Femur (tissue), 1 donor: ENCODE measurements at regions not wholly inside any gene's neighbourhood (a gene's known extent, or its start where the extent isn't known, plus 50 kb on each side); places are given as distances from the start of the nearest gene placed in this dataset.
"Not testable (repeated sequence)": the region's sequence is repeated elsewhere in the genome, so short reads cannot be mapped to it uniquely, and the experiment has no call there.

Experiments used
- DNase-seq: peaks from one replicate; pipeline ENCODE4 v3.0.0-alpha.2; 2017

DNA sequence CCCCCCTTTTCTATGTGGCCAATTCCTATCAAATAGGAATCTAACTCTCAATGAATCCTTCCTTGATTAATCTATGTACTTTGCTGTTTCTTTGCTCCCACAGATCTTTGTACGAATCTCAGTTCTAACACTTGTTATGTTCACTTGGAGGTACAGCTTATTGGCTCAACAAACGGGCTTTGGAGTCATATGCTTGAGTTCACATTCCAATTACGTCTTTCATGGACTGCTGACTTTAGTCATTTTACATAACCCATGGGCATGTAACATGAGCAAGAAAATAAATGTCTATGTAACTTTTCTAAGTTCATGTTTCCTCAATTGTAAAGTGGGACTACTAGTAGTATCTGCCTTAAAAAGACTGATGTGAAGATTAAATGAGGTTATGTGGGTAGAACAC is 123.2 kb upstream of the TBC1D5 start:
- DNase-seq = no peak

DNA sequence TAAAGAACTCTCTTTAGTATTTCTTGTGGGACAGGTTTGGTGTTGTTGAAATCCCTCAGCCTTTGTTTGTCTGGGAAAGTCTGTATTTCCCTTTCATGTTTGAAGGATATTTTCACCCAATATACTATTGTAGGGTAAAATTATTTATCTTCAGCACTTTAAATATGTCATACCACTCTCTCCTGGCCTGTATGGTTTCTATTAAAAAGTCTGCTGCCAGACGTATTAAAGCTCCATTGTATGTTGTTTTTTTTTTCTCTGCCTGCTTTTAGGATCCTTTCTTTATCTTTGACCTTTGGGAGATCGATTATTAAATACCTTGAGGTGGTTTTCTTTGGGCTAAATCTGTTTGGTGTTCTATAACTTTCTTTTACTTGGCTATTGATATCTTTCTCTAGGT is 119.0 kb upstream of the TBC1D5 start:
- DNase-seq = no peak

DNA sequence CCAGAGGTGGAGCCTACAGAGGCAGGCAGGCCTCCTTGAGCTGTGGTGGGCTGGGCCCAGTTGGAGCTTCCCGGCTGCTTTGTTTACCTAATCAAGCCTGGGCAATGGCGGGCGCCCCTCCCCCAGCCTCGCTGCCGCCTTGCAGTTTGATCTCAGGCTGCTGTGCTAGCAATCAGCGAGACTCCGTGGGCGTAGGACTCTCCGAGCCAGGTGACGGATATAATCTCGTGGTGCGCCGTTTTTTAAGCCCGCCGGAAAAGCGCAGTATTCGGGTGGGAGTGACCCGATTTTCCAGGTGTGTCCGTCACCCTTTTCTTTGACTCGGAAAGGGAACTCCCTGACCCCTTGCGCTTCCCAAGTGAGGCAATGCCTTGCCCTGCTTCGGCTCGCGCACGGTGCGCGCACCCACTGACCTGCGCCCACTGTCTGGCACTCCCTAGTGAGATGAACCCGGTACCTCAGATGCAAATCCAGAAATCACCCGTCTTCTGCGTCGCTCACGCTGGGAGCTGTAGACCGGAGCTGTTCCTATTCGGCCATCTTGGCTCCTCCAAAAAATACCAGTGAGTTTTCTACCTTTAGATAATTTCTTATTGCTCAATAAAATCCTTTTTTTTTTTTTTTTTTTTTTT is 118.5 kb upstream of the TBC1D5 start:
- DNase-seq = not testable (repeated sequence)

DNA sequence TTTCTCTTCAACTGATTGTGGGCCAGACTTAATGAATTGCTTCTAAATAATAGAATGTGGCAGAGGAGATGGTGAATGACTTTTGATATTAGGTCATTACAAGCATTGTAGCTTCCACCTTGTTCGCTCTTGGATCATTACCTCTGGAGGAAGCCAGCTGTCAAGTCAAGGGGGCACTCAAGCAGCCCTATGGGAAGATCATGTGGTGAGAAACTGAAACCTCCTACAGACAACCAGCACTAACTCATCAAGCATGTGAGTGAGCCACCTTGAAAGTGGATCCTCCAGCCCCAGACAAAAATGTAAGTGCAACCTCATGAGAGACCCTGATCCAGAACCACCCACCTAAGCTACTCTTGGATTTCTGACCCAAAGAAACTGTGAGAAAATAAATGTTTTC is 109.8 kb upstream of the TBC1D5 start:
- no peak for DNase-seq

DNA sequence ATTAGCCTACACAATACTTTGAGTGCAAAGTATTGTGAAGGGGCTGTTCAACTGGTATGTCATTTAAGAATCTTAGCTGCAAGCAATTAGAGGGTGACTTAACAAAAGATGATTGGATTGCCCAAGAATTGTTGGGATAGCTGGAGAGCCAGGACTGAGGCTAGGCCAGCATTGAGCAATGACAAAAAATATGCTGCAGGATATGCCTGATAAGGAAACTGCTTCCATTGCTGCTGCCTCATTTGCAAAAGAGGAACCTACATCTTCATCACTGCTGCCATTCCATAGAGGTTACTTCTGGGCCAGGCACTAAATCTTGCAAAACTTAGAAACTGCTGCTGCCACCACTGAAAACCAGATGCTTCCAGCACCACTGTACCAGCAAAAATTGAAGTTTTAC is 108.0 kb upstream of the TBC1D5 start:
- DNase-seq = no peak

DNA sequence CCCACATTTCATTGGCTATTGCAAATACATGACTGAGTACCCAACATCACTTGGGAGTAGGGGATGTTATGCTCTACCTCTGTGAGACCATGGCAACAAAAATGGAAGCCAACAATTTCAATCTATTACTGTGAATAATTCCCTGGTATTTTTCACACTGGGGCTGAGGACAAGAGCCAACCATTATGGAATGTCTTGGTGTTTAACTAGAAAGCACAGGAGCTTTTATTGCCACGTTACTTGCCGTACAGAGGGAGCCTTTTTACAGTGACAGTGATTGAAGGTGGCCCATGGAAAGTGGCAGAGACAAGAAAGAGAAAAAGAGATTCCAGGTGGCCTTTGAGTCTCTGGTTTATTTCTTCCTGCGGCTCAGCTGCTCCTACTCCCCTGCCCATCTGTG is 105.7 kb upstream of the TBC1D5 start:
- DNase-seq = no peak

DNA sequence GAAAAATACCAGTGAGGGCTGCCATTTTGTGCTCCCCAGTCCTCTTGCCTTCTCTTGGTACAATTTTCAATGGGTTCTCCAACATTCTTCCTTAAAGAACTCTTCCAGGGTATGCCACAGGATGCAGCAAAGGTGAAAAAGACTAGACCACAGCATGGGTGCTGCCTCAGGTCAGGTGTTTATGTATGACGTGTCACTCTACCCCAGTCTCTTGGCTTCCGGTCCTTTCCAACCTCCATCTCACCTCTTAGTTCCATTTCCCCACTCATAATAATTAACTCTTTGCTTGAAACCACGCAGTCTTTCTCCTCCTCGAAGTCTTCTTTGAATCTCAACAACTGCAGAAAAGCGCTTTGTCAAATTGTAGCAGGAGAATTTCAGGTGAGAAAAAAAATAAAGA is 104.7 kb upstream of the TBC1D5 start:
- no peak for DNase-seq

DNA sequence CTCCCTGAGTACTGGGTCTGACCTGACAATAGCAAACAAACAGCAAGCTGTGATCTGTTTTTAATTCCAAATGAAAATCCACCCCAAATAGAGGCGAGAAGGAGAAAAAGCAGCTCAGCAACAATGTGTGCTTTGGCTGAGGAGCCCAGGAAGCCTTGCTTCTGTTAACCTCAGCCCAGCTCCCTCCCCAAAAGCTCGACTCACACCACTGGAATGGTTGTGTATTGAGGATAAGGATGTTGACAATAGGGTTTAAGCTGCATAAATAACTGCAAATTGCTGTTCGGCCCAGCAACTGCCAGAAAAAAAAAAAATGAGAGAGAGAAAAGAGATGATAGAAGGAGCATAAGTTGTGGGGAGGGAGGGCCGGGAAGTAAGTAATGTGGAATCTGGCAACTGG is 104.0 kb upstream of the TBC1D5 start:
- no peak for DNase-seq

DNA sequence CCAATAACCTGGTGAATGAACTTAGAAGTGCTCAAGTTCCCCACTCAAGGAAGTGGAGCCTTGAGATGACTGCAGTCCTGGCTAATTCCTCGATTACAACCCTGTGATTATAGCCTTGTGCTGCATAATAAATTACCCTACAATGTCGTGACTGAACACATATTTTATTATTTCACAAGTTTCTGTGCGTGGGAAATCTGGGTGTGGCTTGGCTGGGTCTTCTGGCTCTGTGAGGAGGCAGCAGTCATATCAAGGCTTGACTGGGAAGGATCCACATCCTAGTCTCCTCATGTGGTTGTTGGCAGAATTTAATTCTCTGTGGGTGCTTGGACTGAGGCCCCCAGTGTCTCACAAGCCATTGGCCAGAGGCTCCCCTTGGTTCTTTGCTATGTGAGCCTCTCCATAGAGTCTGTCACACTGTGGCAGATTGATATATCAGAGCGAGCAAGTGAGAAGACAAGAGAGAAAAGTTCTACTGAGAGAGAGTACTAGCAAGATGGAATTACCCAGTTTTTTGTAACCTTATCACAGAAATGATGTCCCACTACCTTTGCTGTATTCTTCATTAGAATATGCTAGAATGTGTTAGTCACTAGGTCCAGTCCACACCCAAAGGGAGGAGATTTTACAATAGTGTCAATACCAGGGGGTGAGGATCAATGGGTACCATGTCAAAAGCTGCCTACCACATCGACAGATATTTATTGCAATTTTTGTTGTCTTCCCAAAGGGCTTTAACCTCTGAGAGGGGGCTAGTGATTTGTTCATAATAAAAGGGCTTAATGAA is 102.8 kb upstream of the TBC1D5 start:
- DNase-seq = no peak

DNA sequence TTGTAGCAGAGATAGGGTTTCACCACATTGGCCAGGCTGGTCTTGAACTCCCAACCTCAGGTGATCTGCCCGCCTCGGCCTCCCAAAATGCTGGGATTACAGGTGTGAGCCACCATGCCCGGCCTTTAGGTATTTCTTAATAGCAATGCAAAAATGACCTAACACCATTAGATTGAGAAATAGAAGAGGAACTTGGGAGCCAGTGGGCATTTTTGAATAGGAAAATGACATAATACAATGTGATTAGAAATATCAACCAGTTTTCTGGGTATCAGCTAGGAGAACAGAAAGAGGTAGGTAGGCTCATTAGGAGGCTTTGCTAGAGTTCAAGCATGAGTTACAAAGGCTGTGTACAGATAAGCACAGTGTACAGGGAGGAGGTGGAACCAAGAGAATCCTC is 101.8 kb upstream of the TBC1D5 start:
- no peak for DNase-seq

DNA sequence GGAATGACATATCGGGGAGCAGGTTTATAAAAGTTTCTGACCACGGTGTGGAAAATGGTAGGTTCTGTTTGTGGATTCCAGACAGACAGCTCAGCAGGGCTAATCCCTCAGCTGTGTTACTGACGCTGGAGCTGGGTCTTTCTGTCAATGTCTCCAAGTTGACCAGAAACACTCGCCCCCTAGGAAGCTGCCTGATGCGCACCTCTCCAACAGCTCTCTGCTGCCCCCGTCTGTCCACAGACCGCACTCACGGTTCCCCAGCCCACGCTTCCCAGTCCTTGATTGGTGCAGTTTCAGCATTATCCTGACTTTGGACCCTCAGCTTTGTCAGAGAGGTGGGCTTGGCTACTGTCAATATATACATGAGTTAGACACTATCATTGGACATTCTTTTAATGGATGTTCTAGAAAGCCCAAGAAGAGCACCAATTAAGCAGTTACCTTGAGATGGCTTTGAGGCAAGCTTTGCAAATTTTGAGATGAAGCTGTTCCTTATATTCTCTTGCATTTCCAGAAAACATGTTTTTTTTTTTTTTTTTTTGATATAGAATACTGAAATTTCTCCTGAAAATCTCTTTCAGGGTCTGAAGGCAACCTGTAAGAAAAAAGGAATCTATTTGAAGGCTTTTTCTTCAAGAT is 98.9 kb upstream of the TBC1D5 start:
- peak; percentile 84 for DNase-seq

DNA sequence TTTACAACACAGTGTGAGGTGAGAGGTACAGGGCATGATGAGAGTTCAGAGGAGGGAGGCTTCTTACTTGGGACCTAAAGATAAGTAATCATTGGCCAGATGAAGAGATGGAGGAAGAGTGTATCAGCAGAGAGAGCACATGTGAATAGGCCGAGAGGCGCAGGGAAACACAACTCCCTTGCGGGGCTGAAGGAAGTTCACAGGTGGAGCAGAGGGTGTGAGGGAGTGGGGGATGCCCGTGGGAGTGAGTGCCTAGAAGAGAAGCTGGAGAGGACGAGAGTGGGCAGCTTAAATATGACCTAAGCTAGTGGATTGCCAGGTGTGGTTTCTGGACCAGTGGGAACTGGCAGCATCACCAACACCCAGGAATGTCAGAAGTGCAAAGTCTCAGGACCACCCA is 98.2 kb upstream of the TBC1D5 start:
- DNase-seq = no peak

DNA sequence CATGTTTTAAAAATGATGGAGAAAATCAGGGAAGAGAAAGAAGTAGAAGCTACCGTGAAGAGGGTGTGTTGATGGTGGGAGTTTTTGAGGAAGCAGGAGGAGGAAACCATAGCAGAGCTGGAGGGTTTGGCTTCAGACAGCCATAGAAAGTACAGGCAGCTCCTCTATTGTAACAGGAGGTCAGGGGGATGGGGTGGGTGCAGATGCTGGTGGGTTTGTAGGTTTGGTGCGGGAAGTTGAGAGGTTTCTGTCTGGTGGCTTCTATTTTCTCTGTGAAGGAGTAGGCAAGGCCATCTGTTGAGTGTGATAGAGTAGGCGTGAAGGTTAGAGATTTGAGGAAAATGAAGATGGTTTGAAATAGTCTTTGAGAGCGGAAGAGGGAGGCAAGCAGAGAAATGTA is 97.7 kb upstream of the TBC1D5 start:
- no peak for DNase-seq

DNA sequence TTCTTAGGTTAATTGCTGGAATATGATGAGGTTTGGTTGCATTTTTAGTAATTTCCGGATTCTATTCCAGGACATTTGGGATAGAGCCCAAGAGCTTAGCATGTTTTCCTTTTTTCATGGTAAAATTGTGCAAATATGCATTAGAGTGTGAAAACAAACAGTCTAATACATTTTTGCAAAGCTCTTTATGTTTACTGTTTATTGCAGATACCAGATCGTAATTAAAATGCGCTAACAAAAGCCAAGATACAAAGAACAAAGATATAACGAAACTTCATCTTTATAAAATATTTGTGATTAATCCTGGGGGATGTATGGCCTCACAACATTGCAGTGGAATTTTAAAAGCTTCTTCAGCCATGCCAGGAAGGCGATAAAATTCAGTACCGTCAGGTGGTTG is 94.5 kb upstream of the TBC1D5 start:
- no peak for DNase-seq

DNA sequence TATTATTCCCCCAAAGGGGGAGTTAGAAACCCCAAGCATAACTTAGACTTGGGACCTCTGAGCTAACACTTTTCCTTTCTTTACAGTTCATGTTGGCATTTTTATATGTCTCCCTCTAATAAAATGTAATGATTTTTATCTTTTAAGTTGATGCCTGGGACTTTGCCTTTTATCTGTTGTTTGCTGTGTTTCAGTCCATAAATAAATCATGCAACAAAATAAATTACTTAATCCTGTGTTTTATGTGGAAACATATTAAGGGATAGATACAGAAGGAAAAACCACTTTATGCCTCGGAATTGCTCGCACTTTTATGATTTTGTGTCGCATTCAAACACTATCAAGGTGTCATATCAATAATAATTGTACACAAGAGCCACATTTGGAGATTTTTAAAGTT is 93.7 kb upstream of the TBC1D5 start:
- DNase-seq = no peak

DNA sequence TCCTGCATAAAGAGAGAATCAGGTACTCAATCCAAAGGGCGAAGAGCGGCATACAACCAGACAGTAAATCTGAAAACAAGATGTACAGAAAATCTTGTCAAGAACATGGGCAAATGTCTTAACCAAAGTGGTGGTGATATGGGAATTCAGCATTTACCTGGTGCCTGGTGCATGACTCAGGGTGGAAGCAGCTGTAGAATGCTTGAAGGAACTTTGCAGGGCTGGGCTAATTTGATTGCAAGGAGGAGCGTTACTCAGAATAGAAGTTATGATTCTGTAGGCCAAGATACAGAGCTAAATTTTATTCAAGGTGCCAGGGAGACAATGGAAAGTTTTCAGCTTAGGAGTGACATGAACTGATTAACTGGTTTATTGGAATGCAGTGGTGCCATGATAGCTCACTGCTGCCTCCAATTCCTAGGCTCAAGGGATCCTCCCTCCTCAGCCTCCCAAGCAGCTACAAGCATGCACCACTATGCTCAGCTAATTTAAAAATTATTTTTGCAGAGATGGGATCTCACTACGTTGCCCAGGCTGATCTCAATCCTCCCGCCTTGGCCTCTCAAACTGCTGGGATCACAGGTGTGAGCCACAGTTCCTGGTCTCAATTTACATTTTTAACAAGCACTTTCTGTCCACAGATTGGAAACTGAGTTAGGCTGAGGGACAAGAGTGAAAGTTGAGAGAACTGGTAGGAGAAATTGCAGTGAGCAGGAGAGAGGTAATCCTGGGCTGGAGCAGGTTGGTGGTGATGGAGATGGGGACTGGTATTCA is 91.5 kb upstream of the TBC1D5 start:
- DNase-seq = no peak

DNA sequence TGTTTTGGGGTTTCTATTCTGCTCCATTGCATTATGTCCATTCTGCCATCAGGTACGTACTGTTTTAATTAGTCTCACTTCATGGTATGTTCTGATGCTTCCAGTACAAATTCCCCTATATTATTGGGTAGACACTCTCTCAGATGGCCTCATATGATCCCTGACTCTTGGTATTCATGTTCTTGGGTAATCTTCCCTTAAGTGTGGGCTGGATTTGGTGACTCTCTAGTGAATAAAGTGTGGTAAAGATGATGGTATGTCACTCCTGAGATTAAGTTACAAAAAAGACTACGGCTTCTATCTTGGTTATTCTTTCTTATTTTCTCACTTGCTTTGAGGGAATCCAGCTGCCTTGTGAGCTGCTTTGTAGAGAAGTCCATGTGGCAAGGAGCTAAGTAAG is 89.6 kb upstream of the TBC1D5 start:
- no peak for DNase-seq

DNA sequence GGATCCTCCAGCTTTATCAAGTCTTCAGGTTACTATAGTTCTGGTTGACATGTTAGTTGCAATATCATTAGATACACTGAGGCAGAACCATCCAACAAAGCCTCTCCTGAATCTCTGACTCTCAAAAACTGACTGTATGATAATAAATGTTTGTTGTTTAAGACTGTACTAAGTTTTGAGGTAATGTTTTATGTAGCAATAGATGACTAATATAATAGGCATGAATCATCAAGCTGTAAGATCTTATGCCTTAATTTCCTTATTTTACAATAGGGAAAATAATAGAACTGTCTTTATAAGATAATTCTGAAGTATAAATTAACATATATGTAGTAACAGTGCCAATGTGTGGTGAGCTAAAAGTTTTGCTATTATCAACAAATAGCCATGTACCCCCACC is 88.9 kb upstream of the TBC1D5 start:
- DNase-seq = no peak

DNA sequence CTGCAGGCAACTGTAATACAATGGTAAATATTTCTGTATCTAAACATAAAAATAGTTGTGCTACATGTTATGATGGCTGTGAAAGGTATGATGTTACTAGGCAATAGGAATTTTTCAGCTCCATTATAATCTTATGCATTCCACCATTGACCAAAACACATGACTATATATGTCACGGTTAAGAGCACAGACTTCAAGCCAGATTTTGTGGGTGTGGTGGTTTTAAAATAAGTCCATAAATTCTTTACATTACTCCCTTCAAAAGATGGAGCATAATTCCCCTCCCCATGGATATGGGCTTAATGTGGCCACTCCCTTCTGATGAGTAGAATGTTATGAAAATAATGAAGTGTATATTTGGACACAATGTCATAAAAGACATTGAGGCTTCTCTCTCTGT is 88.4 kb upstream of the TBC1D5 start:
- DNase-seq = no peak

DNA sequence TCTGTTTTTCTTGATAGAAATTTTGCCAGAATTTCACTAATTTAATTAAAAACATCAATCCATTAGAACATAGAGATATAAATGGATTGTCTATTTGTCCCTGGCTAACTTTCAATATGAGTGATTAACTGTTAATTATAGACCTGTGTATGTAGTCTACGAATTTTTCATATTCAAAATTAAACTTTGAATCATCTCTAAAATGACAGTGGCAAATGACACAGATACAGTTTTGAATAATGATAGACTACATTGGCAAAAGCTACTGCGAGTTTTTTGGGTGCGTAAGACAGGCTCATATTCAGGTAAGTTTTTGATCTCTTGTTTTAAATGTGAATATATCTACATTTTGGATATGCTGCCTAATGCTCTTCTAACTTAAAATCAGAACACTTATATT is 86.0 kb upstream of the TBC1D5 start:
- DNase-seq = no peak

DNA sequence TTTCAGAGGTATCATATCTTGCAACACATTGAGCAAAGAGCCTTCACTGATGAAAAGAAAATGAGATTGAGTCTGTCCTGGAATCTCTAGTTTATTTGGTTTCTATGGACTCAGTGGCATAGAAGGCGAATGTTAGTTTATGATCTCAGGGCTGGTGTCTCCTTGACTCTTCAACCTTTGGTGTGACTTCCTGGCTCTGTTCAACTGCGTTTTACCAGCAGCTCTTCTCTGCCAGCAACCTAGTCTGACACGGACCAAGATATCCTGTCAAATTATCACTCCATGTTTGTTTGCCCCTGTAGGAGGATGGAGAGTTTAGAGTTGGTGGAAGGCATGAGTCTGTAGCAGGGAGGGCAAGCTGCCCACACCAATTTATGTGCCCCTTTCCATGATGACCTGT is 82.9 kb upstream of the TBC1D5 start:
- DNase-seq = no peak

DNA sequence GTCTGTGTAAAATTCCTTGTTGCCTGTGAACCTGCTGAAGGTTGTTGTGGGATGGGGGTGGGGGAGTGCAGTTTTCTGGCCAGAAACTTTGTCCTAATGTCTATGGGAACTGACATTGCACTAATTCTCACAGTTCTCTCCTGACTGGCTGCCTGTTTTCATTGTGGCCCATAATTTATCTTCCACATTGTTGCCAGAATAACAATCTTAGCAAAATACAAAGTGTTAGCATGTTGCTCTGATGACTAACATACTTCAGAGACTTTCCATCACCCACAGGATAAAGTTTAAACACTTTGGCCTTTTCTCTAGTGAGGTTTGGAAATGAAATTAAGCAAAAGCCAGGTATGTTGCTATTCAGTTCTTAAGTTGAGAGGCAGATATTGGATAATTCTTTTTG is 81.4 kb upstream of the TBC1D5 start:
- no peak for DNase-seq

DNA sequence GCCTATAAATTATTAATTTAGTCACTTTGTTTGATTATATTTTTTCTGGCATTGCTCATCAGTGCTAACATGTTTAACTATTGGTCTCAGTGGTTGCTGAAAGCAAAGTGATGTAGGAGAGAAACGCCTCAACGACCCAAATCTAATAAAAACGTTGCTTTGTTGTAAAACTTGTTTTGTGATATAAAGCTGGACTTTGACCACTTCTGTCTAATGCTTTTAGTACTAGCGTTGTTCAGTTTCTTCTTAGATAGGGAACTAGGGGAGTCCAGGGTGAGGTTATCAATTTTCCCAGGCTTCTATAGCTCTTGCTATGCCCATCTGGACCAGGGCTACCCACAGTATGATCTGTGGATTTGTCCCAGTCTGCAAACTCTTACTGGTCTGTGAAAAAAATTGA is 80.6 kb upstream of the TBC1D5 start:
- no peak for DNase-seq

DNA sequence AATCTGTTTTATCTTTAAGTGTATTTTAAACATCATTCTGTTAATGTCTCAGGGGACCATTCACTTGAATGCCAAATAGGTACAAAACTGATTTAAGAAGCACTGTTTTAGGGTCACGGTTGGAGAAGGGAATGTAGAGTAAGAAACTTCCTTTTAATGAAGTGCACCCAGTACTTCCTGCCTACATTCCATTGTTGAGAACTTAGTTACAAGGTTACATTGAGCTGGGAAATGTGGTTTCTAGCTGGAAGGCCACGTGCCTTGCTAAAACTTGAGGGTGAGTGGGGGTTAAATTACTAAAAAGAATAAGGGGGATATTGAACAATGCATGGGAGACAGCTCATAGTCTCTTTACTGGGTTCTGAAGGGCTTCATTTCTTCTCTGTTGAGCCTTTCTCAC is 78.3 kb upstream of the TBC1D5 start:
- no peak for DNase-seq
